ENCODE measurements at regions not wholly inside any gene's neighbourhood (a gene's known extent, or its start where the extent isn't known, plus 50 kb on each side); places are given as distances from the start of the nearest gene placed in this dataset.

DNA sequence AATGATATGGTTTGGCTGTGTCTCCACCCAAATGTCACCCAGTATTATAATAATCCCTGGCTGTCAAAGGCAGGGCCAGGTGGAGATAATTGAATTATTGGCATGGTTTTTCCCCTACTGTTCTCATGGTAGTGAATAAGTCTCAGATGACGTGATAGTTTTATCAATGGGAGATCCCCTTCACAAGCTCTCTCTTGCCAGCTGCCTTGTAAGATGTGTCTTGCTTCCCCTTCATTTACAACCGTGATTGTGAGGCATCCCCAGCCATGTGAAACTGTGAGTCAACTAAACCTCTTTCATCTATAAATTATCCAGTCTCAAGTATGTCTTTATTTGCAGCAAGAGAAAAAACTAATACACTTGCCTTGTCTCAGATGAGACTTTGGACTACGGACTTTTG, 907.3 kb upstream of the MANEA start:
- TF ChIP-seq, protein P1, sequence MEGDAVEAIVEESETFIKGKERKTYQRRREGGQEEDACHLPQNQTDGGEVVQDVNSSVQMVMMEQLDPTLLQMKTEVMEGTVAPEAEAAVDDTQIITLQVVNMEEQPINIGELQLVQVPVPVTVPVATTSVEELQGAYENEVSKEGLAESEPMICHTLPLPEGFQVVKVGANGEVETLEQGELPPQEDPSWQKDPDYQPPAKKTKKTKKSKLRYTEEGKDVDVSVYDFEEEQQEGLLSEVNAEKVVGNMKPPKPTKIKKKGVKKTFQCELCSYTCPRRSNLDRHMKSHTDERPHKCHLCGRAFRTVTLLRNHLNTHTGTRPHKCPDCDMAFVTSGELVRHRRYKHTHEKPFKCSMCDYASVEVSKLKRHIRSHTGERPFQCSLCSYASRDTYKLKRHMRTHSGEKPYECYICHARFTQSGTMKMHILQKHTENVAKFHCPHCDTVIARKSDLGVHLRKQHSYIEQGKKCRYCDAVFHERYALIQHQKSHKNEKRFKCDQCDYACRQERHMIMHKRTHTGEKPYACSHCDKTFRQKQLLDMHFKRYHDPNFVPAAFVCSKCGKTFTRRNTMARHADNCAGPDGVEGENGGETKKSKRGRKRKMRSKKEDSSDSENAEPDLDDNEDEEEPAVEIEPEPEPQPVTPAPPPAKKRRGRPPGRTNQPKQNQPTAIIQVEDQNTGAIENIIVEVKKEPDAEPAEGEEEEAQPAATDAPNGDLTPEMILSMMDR (conservative IDR thresholded peaks at IDR 0.05 in 1 of 2, IDR thresholded peaks at IDR 0.05 in 1 of 2; ENCODE audit: low read depth in 1 of 2, low read length in 2 of 2), result no peak
- TF ChIP-seq EZH2 (IDR thresholded peaks at IDR 0.05; ENCODE audit: low read length, missing control alignments), result no peak
